Islet precursor cell (in vitro differentiated cells): ENCODE measurements at regions not wholly inside any gene's neighbourhood (a gene's known extent, or its start where the extent isn't known, plus 50 kb on each side); places are given as distances from the start of the nearest gene placed in this dataset.

ENCODE experiments used
- DNase-seq: peaks from one replicate; pipeline ENCODE4 v3.0.0-alpha.2; 2018

- DNase-seq = no peak
These were observed 129.1 kb upstream of the AFF2 start for GRCh38 chrX:148371291-148371690.

- no peak for DNase-seq
These were observed 127.5 kb upstream of the AFF2 start for GRCh38 chrX:148372925-148373324.

- no peak for DNase-seq
These were observed 124.1 kb upstream of the AFF2 start for GRCh38 chrX:148376342-148376741.

GRCh38 chrX:148380107-148380506 is 120.3 kb upstream of the AFF2 start:
- no peak for DNase-seq

- peak; percentile 51 for DNase-seq
These were observed 119.5 kb upstream of the AFF2 start for GRCh38 chrX:148380650-148381561.

- DNase-seq = no peak
These were observed 118.8 kb upstream of the AFF2 start for GRCh38 chrX:148381603-148382002.

GRCh38 chrX:148382983-148383382 is 117.4 kb upstream of the AFF2 start:
- DNase-seq = no peak

- DNase-seq = no peak
These were observed 114.9 kb upstream of the AFF2 start for GRCh38 chrX:148385471-148385870.

GRCh38 chrX:148389629-148390028 is 110.8 kb upstream of the AFF2 start:
- DNase-seq = no peak

- DNase-seq = no peak
These were observed 88.4 kb upstream of the AFF2 start for GRCh38 chrX:148412006-148412405.

GRCh38 chrX:148416142-148416541 is 84.3 kb upstream of the AFF2 start:
- DNase-seq = no peak

GRCh38 chrX:148416931-148417330 is 83.5 kb upstream of the AFF2 start:
- no peak for DNase-seq

- no peak for DNase-seq
These were observed 82.5 kb upstream of the AFF2 start for GRCh38 chrX:148417934-148418333.

- DNase-seq = no peak
These were observed 77.9 kb upstream of the AFF2 start for GRCh38 chrX:148422526-148422925.

- no peak for DNase-seq
These were observed 75.8 kb upstream of the AFF2 start for GRCh38 chrX:148424570-148424969.

- DNase-seq = no peak
These were observed 74.0 kb upstream of the AFF2 start for GRCh38 chrX:148426467-148426866.

- peak; percentile 67 for DNase-seq
These were observed 59.0 kb upstream of the AFF2 start for GRCh38 chrX:148441387-148441786.

- no peak for DNase-seq
These were observed 57.2 kb upstream of the AFF2 start for GRCh38 chrX:148443216-148443615.

- DNase-seq = no peak
These were observed 51.7 kb upstream of the AFF2 start for GRCh38 chrX:148448686-148449085.
